ENCODE measurements at regions not wholly inside any gene's neighbourhood (a gene's known extent, or its start where the extent isn't known, plus 50 kb on each side); places are given as distances from the start of the nearest gene placed in this dataset.

DNA sequence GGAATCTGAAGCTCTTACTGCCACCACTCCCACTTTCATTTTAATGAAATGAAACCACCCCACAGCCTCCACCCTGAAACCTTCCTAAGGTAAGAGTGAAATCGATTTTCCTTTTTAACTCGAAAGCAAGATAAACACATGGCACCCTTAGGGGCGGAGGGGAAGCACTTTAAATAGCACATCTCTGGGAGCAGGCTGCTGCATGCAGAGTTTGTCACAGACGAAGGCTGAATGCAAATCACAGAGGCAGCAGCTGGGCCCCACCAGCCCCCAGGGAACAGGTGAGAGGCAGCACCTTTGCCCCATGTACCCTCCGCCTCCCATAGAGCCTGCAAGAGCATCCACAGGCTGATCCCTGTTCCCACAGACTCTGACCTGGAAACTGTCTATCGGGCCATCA is 60.0 kb upstream of the GRIK3 start:
- no peak overlapping the region for H2AK5ac ChIP-seq (ENCODE audit: insufficient read length, low read length)
- Mint-ChIP-seq H3K9me3 (no peaks in the 10 kb centered on the region), H3K4me1 (peaks cover 20 to 26% of the 10 kb centered on the region in 2 experiments), H3K27ac (no peak overlapping the region; a peak in 1 of 7 replicates), H3K27me3 (ENCODE audit: low read depth) (peaks cover 9% of the 10 kb centered on the region), H3K36me3 (ENCODE audit: insufficient read depth in 1 of 3, low read depth in 3 of 3) (no peaks in the 10 kb centered on the region), H3K4me3 (no peak overlapping the region)
- no peak overlapping the region for H3K56ac ChIP-seq (ENCODE audit: insufficient read length, low read depth, low read length)
- no peak overlapping the region for H2BK120ac ChIP-seq (ENCODE audit: low read depth, low read length, poor library complexity, severe bottlenecking)
- H4K91ac ChIP-seq (ENCODE audit: insufficient read length, low read depth, low read length) = no peak overlapping the region
- H4K5ac ChIP-seq (ENCODE audit: insufficient read length, low read depth, low read length) = no peak overlapping the region
- H3K23ac ChIP-seq (ENCODE audit: insufficient read length, low read depth, low read length) = no peak overlapping the region
- no peaks in the 10 kb centered on the region for H3K79me1 ChIP-seq (ENCODE audit: insufficient read depth, low read depth, low read length, poor library complexity, severe bottlenecking)
- H3K23me2 ChIP-seq (ENCODE audit: insufficient read length, low read depth, low read length, poor library complexity, severe bottlenecking) = no peaks in the 10 kb centered on the region
- no peak overlapping the region for H3K4me2 ChIP-seq (ENCODE audit: insufficient read depth, insufficient read length, low read length)
- no CpG with 5 or more reads among the region's 6 CpGs for WGBS (ENCODE audit: extremely low coverage, insufficient read length, low lambda C conversion rate)
- H3K4ac ChIP-seq (ENCODE audit: low read depth, low read length) = no peak overlapping the region
- H4K20me1 ChIP-seq (ENCODE audit: control insufficient read depth, insufficient read depth, insufficient read length) = no peaks in the 10 kb centered on the region
- no peaks in the 10 kb centered on the region for H3K9me3 ChIP-seq (ENCODE audit: control insufficient read depth, low read depth, low read length)
- TF ChIP-seq, protein P1, sequence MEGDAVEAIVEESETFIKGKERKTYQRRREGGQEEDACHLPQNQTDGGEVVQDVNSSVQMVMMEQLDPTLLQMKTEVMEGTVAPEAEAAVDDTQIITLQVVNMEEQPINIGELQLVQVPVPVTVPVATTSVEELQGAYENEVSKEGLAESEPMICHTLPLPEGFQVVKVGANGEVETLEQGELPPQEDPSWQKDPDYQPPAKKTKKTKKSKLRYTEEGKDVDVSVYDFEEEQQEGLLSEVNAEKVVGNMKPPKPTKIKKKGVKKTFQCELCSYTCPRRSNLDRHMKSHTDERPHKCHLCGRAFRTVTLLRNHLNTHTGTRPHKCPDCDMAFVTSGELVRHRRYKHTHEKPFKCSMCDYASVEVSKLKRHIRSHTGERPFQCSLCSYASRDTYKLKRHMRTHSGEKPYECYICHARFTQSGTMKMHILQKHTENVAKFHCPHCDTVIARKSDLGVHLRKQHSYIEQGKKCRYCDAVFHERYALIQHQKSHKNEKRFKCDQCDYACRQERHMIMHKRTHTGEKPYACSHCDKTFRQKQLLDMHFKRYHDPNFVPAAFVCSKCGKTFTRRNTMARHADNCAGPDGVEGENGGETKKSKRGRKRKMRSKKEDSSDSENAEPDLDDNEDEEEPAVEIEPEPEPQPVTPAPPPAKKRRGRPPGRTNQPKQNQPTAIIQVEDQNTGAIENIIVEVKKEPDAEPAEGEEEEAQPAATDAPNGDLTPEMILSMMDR (conservative IDR thresholded peaks at IDR 0.05) = no peak
- no peak overlapping the region for H2BK5ac ChIP-seq (ENCODE audit: insufficient read length, low read length)
- H3K14ac ChIP-seq (ENCODE audit: insufficient read depth, low read length) = no peak overlapping the region
- H3K27ac ChIP-seq (ENCODE audit: insufficient read length, low read depth, low read length) = no peak overlapping the region
- no peak overlapping the region for H3T11ph ChIP-seq (ENCODE audit: low read length)
- H2BK20ac ChIP-seq (ENCODE audit: low read depth, low read length, poor library complexity, severe bottlenecking) = no peak overlapping the region
- no peak overlapping the region for H3K9ac ChIP-seq (ENCODE audit: extremely low read depth, insufficient read length, low read length)
- no peaks in the 10 kb centered on the region for H3K4me1 ChIP-seq (ENCODE audit: insufficient read depth, low read length)
- DNase-seq = no peak
- H3K79me2 ChIP-seq (ENCODE audit: insufficient read depth, low read length) = no peaks in the 10 kb centered on the region
- H2AFZ ChIP-seq (ENCODE audit: low read length) = no peak overlapping the region
- H4K8ac ChIP-seq (replicated peaks; ENCODE audit: insufficient read length, low read depth, low read length) = no peak overlapping the region
- no peak overlapping the region for H2BK15ac ChIP-seq (ENCODE audit: low read depth, low read length)
- H2BK12ac ChIP-seq (ENCODE audit: insufficient read length, low read depth, low read length) = no peak overlapping the region
- no peak overlapping the region for H3K18ac ChIP-seq (ENCODE audit: insufficient read length, low read depth, low read length)
- H3K27me3 ChIP-seq (ENCODE audit: insufficient read depth, low read length) = no peaks in the 10 kb centered on the region

Data from H9 (cell line).